HG03354 (cell line): ENCODE measurements at regions not wholly inside any gene's neighbourhood (a gene's known extent, or its start where the extent isn't known, plus 50 kb on each side); places are given as distances from the start of the nearest gene placed in this dataset.
"Not testable (repeated sequence)": the region's sequence is repeated elsewhere in the genome, so short reads cannot be mapped to it uniquely, and the experiment has no call there.

Experiments used
- ATAC-seq: cut with Tn5 transposase; IDR thresholded peaks from one replicate; pipeline ENCODE4 v1.9.1; 2021; ENCODE audit warnings: mild to moderate bottlenecking; ENCODE audit not compliant: unreplicated experiment, poor library complexity, severe bottlenecking

DNA sequence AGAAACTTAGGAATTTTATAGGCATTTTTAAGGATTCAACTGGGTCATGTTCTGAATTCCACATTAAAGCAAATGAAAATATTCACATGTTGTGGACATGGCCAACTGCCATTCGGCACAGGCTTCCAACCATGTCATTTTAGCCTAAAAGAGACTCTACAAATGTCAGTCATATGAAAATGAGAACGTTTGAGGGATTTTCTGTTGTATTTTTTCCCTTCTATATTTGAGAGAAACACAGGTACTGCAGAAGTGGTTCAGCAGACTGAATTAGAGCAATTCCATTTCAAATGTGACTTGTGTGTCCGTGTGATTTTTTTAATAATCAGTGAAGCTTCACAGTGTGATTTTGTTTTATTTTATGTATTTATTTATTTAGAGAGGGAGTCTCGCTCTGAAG, 124.3 kb downstream of the TP53TG3F start:
- ATAC-seq, result not testable (repeated sequence)

DNA sequence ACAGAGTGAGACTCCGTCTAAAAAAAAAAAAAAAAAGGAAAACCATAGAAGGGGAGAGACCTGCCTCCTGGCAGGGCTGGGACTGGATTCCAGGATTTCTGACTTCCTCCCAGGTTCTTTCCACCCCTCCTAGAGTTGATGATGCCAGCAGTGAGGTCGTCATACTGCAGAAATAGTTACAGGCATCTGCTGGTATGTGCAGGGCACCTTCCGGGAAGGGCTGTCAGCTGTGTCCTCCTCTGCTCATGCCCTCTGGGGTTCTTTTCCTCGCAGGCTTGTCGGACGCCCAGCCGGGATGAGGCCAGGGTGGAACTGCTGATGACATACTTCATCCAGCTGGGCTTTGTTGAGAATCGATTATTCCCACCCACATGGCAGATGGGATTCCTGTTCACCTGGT, 129.2 kb downstream of the TP53TG3F start:
- not testable (repeated sequence) for ATAC-seq

DNA sequence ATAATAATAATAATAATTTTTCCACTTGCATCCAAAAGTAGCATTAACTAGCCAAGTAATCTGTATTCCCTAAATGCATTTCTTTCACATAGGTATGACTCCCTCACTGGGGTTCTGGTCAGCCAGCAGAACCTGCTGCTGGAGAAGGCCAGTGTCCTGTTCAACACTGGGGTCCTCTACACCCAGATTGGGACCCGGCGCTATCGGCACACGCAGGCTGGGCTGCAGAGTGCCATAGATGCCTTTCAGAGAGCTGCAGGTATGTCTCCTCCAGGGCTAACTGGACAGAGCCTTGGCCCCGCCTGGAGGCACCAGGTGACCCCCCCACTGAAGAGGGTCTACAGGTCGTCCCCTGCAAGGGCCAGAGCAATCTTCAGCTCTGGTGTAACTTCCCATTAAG, 133.9 kb downstream of the TP53TG3F start:
- ATAC-seq, result not testable (repeated sequence)

DNA sequence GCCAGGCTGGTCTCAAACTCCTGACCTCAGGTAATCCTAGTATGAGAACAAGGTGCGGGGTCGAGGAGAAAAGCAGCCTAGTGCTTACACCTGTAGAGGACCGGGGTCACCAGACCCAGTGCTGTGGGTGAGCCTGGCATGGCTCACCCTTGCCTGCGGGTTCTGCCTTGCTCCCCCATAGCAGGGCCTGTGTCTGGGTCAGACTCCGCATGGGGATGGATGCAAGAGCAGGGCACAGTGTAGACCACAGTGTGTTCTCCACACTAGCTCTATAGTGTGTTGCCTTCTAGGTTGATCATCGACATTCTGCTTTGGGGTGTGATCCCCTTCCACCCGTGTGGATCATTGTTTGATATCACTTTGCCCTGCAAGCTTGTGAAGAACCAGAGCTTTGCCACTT, 135.7 kb downstream of the TP53TG3F start:
- ATAC-seq, result not testable (repeated sequence)

DNA sequence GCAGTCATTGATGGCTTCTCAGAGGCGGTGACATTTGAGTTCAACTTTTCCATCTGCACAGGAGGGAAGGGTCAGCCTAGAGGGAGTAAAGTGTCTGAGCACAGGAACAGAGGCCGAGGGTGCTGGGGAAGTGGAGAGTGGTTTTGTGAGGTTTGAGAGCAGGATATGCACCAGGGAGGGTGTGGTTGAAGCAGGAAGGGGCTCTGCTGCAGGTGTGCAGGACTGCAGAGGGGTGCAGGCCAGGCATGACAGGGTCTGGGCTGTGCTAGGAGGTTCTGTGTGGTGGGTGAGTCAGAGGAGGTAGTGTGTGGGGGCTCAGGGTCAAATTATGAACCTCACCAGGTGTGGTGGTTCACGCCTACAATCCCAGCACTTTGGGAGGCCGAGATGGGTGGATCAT, 141.6 kb downstream of the TP53TG3F start:
- ATAC-seq, result peak; percentile 67

DNA sequence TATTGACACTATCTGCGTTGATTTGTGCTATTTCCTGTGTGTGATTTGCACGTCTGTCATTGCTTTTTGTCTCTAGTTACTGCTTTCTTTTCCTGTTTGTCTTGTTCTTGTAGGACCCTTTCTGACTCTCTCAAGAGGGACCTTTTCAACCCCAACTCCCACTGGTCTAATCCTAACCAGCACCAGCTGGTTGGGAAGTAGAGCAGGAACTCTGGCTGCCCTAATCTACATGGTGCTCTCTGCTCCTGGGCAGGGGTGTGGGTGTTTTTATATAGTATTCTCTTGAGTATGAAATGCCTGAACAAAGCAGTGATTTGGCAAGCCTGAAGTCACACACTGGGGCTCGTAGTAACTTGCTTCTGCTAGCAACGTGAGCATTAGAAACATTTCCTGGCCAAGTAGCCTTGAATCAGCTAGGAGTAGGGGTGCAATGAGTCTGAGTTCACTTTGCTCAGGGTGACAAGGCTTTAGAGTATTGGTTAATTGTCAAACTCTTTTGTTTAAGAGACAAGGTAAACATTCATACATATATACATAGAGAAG, 164.2 kb downstream of the TP53TG3F start:
- ATAC-seq, result not testable (repeated sequence)

DNA sequence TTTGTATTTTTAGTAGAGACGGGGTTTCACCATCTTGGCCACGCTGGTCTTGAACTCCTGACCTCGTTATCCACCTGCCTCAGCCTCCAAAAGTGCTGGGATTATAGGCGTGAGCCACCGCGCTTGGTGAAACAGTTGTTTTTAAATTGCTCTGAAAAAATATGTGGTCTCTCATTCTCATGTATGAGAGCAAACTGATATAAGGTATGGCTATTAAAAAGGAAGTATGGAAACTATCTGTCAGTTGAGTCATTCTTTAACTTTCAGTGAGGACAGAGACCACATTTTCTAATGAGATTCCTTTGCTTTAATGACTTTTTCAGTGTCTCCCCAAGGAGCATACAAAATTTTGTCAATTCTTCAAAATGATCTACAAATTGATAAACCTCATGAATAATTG, 169.5 kb downstream of the TP53TG3F start:
- not testable (repeated sequence) for ATAC-seq

DNA sequence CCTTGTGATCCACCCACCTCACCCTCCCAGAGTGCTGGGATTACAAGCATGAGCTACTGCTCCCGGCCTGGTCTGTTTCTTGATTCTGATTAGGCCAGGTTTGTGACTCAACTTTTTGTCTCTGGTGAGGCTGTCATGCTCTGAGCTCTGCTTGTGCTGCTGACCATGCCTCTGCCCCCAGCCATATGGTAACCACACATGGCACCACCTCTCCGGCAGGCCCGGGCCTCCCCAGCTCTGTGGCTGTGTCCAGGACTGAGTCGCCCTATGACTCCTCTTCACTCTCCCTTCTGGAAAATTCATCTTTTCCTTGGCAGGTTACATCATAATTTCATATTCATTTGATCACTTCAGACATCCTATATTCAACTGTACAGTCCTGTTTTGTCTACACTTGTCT, 172.3 kb downstream of the TP53TG3F start:
- not testable (repeated sequence) for ATAC-seq

DNA sequence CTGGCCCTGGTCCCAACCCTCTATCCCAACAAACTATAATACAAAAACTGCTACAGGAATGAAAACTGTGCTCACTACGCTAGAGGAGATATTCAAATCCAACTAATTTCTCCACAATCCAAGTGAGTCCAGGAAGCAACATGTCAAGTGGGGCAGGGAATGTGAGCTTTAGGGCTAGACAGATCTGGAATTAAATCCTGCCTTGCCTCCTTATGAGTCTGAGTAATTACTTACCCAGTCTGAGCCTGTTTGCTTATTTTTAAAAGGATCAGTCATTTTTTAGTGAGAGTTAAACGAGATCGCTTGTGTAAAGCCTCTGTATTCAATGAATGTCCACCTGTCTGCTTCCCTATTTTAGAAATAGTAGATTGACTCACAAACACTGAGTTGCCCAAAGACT, 174.6 kb downstream of the TP53TG3F start:
- ATAC-seq, result not testable (repeated sequence)

DNA sequence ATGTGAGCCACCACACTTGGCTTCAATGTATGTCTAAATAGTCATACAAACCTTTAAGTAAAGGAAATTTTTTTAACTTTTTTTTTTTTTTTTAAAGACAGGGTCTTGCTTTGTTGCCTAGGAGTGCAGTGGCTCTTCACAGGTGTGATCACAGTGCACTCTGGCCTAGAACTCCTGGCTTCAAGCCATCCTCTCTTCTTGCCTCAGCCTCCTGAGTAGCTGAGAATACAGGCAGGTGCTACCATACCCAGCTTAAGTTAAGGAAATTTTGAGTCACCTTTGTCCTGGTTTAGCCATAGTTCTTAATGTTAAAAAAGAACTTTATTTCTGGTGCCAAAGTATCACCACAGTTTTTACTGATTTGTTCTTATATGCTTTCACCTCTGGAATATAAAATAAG, 177.3 kb downstream of the TP53TG3F start:
- not testable (repeated sequence) for ATAC-seq

DNA sequence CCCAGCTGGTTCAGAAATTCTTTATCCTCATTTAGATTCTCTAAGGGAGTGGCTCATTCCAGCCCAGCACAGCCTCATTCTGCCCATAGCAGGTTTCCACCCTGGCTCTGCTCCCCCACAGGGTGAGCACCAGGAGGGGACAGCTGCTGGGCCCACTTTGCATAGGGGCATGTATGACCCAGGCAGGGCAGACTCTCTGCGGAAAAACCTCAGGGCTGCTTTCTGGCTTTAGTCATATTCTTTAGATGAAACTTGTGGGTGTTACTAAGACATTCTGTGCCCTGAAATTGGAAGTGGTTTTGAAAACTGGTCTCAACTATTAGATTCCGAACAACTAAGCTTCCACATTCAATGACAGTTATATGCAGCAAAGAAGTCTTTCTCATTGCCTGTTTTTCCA, 183.9 kb downstream of the TP53TG3F start:
- ATAC-seq, result peak; percentile 86

DNA sequence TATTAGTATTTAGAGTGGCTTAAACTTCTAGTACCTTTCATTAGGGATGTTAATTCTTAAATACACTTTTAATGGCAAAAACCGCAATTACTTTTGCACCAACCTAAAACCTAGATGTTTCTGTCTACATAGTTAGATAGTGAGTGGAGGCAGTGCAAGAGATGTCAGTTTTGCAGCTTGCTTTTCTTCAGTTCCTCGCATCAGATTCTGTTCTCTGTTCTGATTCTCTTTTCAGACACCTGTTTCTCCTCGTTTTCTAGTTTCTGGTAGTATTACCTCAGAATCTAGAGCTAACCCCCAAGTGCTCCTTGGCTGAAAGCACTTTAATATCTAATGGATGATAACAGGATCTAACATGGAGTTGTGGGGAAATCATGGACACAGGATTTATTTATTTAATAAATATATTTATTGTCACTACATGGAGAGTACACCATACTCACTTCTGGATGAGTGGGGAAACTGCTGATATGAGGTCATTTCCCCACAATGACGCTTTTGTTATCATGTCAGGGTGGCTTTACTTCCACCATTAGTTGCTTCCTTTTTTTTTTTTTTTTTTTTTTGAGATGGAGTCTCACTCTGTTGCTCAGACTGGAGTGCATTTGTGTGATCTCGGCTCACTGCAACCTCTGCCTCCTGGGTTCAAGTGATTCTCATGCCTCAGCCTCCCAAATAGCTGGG, 184.4 kb downstream of the TP53TG3F start:
- ATAC-seq, result peak; percentile 63

DNA sequence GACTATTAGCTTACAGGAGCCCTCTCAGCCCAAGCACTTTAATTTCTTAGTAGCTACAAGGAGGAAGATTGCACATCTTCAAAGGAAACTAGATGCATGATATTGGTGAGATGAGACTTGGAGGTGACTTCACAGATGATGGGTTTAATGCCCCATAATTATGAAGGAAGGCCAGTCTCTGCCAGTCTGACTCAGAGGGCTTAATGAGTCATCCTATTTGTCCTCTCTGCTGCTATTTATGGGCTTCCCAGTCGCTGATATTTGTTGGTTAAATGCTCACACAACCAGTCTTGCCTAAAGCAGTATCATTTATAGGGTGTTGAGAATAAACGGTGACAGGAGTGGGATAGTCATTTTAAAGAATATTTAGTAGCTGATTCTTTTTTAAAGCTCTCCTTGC, 187.0 kb downstream of the TP53TG3F start:
- not testable (repeated sequence) for ATAC-seq

DNA sequence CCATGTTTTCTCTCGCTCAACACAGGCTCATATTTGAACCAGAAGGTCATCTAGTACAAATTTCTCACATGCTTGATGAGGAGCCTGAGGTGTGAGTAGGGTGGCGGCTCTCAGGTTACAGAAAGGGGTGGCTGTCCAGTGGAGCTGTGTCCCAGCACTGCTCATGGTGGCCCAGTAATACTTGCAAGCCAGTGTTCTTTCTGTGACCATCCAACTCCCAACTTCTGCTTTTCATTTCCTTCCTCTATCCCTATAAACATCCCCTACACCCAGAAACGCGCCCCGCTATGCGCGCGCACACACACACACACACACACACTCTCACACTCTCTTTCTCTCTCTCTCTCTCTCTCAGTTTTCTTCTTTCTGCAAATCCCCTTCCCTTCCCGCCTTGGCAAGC, 196.3 kb downstream of the TP53TG3F start:
- not testable (repeated sequence) for ATAC-seq

DNA sequence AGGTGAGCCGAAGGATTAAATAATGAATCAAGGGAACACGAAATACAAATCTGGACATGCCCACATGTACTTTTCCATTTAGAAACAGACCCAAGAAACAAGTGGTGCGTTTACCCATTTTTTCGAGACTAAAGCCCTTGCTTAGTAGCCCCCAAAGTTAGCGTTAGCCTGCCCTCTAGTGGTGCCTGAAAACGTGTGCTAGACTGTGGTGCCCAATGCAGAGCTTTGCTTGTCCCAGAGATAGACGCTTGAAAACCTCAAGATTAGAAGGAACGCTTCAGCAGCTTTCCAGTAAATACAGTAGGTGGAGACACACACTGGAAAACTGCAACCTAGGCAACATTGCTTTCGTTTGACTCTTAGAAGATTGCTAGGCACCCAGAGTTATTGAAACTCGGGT, 197.0 kb downstream of the TP53TG3F start:
- ATAC-seq, result peak; percentile 76

DNA sequence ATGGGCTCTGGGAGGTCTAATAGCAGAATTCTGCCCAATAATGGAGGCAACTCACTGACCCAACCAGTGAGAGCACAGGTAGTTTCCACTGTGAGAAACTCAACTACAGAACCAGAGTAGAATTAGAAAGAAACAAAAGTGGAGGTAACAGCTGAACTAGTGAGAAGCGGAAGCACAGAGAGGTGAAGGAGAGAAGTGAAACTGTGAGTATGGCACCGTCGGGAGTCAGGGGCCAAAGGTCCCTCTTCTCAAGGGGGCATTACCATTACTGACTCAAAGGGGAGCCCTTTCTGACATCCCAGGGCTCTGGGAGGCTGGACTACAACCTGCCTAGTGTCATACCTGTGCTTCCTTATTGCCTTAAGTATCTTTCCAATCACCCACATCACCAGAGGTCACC, 198.3 kb downstream of the TP53TG3F start:
- peak; percentile 80 for ATAC-seq

DNA sequence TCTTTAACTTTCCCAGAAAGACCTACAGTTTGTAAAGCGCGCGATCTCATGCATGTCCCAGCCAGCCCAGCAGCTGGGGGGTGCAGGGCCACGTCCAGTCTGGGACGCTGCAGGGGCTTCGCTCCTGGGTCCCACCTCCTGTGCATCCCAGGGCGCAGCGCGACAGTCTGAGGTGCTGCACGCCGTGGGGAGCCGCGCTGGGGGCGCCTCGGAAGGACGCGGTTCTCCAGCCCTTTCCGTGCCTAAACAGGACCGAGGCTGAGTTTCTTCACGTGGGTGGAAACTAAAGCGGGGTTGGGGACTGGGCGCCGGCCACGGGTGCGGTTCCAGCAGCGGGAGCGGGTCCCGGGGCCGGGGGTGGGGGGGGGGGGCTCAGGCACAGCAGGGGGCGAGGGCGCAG, 221.4 kb downstream of the TP53TG3F start:
- not testable (repeated sequence) for ATAC-seq

DNA sequence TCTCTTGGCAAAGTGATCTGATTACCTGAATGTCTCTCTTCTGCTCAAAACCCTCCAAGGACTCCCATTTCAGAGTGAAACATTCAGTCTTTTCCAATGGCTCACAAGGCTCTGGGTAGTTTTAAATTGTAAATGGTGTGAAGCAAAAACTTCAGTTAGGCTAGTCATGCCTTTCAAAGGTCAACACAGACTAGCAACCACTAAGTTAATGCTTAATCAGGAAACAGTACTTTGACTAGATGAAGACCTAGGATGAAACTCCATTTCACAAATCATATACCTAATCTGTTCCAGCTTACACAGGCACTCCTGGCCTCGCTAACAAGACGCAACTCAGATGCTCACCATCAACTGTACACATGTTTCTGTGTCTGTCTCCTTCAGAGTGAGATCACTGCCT, 240.9 kb downstream of the TP53TG3F start:
- ATAC-seq, result not testable (repeated sequence)

DNA sequence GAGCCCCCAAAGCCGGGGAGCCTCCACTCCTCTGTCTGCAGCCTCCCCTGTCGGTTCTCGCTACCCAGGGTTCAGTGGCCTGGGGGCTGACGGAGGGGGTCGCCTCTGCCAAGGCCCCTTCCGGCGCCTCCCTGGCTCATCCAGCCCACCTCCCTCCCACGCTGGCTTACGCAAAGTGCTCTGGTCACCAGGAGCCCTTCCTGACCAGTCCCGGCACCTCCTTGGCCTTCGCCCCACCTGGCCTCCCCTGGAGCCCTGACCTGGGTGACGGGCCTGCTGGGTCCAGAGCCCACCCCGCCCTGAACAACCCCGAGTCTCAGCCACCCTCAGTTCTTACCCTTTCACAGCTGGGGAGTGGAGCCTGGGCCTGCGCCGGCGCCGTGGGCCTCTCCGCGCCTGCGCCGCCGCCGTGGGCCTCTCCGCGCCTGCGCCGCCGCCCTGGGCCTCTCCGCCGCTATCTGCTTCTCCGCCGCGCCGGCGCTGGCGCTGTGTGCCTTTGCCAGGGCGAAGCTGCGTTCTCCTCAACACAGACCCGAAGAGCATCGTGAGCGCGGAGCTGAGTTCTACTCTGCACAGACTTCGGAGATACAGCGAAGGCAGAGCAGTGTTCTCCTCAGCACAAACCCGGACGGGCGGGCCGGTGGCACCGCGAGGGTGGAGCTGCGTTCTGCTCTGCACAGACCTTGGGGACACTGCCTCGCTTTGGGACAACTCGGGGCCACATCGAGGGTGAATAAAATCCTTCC, 247.6 kb downstream of the TP53TG3F start:
- ATAC-seq, result not testable (repeated sequence)

DNA sequence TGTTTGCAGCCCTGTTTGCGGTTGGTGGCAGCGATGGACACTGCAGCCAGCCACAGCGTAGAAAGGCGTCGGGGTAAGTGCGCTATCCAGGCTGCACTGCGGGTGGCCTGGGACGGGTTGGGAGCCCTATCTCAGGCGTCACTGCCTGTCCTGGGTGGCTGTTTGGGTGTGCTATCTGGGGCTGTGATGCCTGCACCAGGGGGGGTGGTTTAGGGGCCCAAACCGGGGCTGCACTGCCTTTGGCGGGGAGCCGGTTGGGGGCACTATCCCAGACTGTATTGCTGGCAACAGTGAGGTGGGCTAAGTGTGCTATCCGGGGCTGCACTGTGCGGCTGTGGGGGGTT, 248.2 kb downstream of the TP53TG3F start:
- not testable (repeated sequence) for ATAC-seq
